GM23338 (cell line): ENCODE measurements at regions not wholly inside any gene's neighbourhood (a gene's known extent, or its start where the extent isn't known, plus 50 kb on each side); places are given as distances from the start of the nearest gene placed in this dataset.

ENCODE experiments used
- CREB1 ChIP-seq: fragments of 250-450 bp; sonication (Bioruptor Pico); IDR thresholded peaks from 2 replicates; pipeline ENCODE4 v1.5.0; 2020; ENCODE audit warnings: low read depth, mild to moderate bottlenecking, moderate library complexity
- CTCF ChIP-seq, 2 experiments: fragments of 200-600 bp in 1 of 2; sonication (generic) in 1 of 2; conservative IDR thresholded peaks; 2 replicates each; pipeline versions ENCODE4 v1.5.1 to v1.6.1; 2016 to 2017; ENCODE audit warnings: antibody characterized with exemption in 2 of 2, low read depth in 2 of 2, mild to moderate bottlenecking in 2 of 2, moderate library complexity in 1 of 2
- EZH2 ChIP-seq: fragments of 200-600 bp; sonication (generic); IDR thresholded peaks from one replicate; pipeline ENCODE4 v1.8.0; 2017; ENCODE audit warnings: antibody characterized with exemption, mild to moderate bottlenecking, low read depth; ENCODE audit not compliant: unreplicated experiment
- EZH2phosphoT487 ChIP-seq: fragments of 200-600 bp; sonication (generic); IDR thresholded peaks from one replicate; pipeline ENCODE4 v1.8.1; 2018; ENCODE audit warnings: antibody characterized with exemption; ENCODE audit not compliant: unreplicated experiment
- POLR2AphosphoS5 ChIP-seq: IDR thresholded peaks from 2 replicates; pipeline ENCODE4 v1.6.1; 2016; ENCODE audit warnings: antibody characterized with exemption, low read depth
- REST ChIP-seq: IDR thresholded peaks from one replicate; pipeline ENCODE4 v1.6.1; 2018; ENCODE audit warnings: antibody characterized with exemption; ENCODE audit not compliant: unreplicated experiment

GRCh38 chr5:90221951-90222350, 187.6 kb downstream of the CETN3 start:
- TF ChIP-seq CTCF (conservative IDR thresholded peaks at IDR 0.05; ENCODE audit: low read depth in 2 of 2) (no peak), EZH2 (no peak), REST (no peak), EZH2phosphoT487 (no peak), POLR2AphosphoS5 (no peak), CREB1 (CRISPR knock-in tag) (no peak)
